ENCODE measurements at regions not wholly inside any gene's neighbourhood (a gene's known extent, or its start where the extent isn't known, plus 50 kb on each side); places are given as distances from the start of the nearest gene placed in this dataset.

- no peak for TF ChIP-seq CTCF (IDR thresholded peaks at IDR 0.05)
Observed at GRCh38 chr2:234691214-234691575, 194.3 kb upstream of the ARL4C start.

- TF ChIP-seq CTCF (IDR thresholded peaks at IDR 0.05): no peak
Observed at GRCh38 chr2:234690569-234691213, 193.8 kb upstream of the ARL4C start.

- no peak for TF ChIP-seq CTCF (IDR thresholded peaks at IDR 0.05)
Observed at GRCh38 chr2:234689911-234690379, 193.1 kb upstream of the ARL4C start.

GRCh38 chr2:234687718-234688475, 191.0 kb upstream of the ARL4C start:
- TF ChIP-seq CTCF (IDR thresholded peaks at IDR 0.05): no peak

GRCh38 chr2:234686088-234686890, 189.4 kb upstream of the ARL4C start:
- no peak for TF ChIP-seq CTCF (IDR thresholded peaks at IDR 0.05)

- TF ChIP-seq CTCF (IDR thresholded peaks at IDR 0.05): no peak
Observed at GRCh38 chr2:234684466-234684865, 187.6 kb upstream of the ARL4C start.

GRCh38 chr2:234683950-234684349, 187.1 kb upstream of the ARL4C start:
- TF ChIP-seq CTCF (IDR thresholded peaks at IDR 0.05): no peak
